GM04503 (cell line): ENCODE measurements at regions not wholly inside any gene's neighbourhood (a gene's known extent, or its start where the extent isn't known, plus 50 kb on each side); places are given as distances from the start of the nearest gene placed in this dataset.
"Not testable (repeated sequence)": the region's sequence is repeated elsewhere in the genome, so short reads cannot be mapped to it uniquely, and the experiment has no call there.

Experiments used
- DNase-seq: peaks from one replicate; pipeline ENCODE4 v3.0.0-alpha.2; 2012; ENCODE audit warnings: low read depth

DNA sequence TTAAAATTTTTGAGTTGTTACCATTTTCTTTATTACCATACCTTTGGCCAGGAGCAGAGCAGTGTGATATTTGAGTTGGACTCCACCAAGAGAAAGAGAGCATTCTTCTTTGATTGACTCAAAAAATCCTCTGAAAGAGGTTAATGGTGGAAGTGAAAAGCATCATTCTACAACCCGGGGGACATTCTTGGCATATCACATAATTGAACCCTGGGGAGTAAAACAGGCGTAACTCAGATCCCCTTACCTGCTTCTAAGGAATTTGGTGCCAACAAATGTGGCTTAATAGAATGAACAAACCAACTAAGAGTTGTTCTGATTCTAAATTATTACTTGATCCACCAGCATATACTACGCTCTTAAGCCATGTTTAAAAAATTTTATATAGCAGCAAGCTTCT is 351.1 kb upstream of the DEPDC1 start:
- DNase-seq, result no peak

DNA sequence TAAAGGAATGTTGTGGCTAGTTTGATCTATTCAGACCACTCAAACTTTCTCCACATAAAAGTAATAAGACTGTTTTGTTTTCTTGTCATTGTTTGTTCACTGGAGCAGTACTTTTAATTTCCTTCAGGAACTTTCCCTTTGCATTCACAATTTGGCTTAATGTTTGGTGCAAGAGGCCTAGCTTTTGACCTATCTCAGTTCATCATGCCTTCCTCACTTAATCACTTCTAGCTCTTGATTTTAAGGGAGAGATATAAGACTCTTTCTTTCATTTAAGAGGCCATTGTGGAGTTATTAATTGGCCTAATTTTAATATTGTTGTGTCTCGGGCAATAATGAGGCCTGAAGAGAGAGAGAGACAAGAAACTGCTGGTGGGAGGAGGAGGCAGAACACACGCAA is 371.7 kb upstream of the DEPDC1 start:
- DNase-seq, result no peak

GRCh38 chr1:68873144-68873543 is 376.3 kb upstream of the DEPDC1 start:
- no peak for DNase-seq

DNA sequence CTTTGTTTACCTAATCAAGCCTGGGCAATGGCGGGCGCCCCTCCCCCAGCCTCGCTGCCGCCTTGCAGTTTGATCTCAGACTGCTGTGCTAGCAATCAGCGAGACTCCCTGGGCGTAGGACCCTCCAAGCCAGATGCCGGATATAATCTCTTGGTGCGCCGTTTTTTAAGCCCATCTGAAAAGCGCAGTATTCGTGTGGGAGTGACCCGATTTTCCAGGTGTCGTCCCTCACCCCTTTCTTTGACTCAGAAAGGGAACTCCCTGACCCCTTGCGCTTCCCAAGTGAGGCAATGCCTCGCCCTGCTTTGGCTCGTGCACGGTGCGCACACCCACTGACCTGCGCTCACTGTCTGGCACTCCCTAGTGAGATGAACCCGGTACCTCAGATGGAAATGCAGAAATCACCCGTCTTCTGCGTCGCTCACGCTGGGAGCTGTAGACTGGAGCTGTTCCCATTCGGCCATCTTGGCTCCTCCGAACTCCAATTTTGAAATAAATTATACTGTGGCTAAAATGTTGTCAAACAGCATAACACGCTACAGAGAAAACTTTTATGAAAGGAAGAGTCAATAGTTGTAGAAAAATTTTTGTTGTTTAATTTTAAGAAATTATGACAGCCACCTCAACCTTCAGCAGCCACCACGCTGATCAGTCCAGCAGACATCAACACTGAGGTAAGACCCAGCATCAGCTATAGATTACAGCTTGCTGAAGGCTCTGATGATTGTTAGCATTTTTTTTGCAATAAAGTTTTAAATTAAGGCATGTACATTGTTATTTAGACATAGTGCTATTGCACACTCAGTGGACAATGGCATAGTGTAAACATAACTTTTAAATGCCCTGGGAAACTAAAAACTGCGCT is 384.7 kb upstream of the DEPDC1 start:
- not testable (repeated sequence) for DNase-seq

DNA sequence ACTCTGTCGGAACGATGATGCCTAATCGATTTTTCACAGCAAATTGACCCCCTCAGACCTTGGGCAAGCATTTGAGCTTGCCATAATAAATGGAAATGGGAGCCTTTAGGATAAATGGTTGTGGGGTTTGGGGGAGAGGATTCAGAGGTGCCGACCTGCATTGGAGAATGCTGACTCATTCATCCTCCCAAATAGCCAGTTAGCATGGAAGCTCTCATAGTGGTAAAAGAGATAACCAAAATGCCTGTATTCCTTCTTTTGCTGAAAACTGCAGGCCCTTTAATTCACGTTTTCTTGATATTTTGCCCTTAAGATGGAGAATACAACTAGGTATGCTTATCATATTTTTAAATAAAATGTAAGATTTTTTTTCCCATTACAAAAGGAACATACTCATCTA is 392.6 kb upstream of the DEPDC1 start:
- no peak for DNase-seq

- DNase-seq, result no peak
Measured at GRCh38 chr1:68890736-68891135, 393.9 kb upstream of the DEPDC1 start.

DNA sequence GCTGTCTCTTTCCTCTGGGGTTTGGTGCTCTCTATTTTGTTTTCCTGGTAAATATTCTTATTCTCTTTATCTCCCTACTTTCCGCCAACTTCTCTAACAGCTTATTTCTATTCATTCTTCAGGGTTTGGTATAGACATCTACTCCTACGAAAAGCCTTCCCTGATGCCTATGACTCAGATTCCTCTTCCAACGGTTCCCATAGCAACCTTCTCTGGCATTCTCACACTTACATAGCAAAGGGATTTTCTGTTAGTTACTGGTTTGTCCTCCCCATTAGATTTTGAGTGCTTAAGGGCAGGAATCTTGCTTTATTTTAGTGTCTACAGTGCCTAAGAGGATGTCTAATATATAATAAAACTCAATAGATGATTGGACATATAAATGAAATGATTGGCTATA is 407.6 kb upstream of the DEPDC1 start:
- no peak for DNase-seq

GRCh38 chr1:68906431-68906830 is 409.5 kb upstream of the DEPDC1 start:
- no peak for DNase-seq

GRCh38 chr1:68907491-68907890 is 410.6 kb upstream of the DEPDC1 start:
- no peak for DNase-seq

DNA sequence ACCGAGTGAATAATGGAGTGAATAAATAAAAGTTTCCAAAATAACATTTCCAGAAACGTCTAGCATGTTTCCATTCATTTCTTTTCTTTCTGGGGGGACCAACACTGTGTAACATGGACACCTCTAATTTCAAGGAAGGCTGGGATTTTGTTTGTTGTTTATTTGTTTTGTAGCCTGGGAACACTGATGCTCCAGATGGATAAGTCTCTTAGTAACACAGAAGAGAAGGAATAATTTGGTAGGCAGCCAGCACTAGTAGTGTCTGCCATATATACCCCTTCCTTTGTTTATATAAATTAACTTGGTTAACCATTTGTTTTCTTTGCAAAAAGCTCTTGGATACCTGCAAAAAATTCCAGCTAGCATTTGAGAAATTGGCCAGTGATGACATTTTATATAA is 411.4 kb upstream of the DEPDC1 start:
- DNase-seq, result no peak

GRCh38 chr1:68916221-68916902 is 419.5 kb upstream of the DEPDC1 start:
- no peak for DNase-seq

DNA sequence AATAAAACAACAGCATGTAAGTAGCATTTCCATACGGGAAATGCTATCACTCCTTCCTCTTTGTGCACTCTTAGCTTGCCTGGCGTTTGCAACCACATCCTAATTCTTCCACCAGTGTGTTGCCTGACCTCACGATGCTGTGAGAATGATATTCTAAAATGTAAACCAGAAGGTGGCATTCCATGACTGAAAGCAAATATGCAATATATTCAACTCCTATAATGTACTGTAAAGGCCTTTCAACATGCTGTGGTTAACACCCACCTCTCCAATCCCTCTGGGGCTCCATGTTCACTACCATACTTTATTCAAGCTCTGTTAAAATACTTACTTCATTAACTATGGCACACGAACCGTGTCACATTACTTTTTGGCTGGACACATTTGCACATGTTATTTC is 420.6 kb upstream of the DEPDC1 start:
- no peak for DNase-seq

GRCh38 chr1:68918563-68918962 is 421.7 kb upstream of the DEPDC1 start:
- no peak for DNase-seq

DNA sequence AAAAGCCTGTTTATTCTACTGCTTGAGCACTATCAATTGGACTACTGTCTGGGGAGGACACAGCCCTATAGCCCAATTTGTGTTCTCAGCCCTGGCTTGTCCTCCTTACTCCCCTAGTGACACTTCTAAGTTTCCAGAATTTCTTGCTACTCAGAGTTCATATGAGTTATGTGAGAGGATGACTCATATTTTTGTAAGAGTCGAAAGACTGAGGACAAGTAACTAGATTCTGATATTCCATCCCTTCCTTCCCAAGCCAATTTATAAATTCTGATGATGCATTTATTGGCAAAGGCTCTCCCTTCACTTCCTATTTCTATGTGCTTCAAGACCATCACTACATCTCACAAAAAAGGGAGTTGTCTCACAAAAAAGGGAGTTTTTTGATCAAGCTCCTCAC is 422.2 kb upstream of the DEPDC1 start:
- no peak for DNase-seq

- not testable (repeated sequence) for DNase-seq
Measured at GRCh38 chr1:68923475-68924088, 426.7 kb upstream of the DEPDC1 start.

GRCh38 chr1:68930101-68930500 is 433.2 kb upstream of the DEPDC1 start:
- no peak for DNase-seq

DNA sequence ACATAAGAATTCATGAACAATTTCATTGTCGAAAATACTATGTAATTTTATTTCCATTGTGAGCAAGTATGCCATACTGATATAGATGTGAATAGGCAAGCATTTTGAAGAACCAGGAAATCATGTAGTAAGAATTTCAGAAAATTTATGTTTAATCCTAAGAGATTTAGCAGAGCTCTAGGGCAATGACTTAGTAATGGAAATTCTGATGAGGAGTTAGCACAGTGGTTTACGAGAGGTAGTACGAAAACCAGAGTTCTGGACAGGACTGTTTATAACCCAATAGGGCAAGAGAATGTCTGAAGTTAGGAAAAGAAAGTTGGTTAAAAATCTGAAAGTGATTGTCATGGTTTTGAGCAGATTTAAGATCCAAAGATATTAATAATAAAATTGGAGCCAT is 439.6 kb upstream of the DEPDC1 start:
- DNase-seq, result no peak

DNA sequence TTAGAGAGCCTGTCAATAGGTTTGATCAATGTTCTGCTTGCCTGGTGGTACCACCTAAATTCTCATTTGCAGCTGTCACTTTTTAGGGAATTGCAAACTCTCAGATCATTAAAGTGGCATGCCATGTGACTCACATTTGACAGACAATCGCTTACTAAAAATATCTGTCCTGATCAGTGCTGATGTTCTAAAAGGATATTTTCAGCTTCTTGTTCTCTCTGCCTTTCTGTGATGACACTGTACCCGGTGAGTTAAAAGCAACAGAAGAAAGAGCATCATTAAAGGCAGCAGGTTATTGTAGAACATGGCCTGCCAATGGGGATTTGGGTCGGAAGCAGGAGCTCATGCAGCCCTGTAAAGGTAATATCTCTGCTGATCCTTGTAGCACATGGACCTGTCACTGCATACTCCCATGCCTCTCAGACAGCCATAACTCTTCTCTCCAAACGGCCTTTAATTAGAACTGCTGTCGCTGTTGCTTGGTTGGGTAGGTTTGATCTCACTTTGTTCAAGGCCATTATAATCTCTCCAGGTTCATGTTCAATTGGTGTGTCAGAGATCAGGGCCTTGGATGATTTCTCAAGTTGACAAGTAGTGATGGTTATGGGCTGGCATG is 441.3 kb upstream of the DEPDC1 start:
- no peak for DNase-seq

DNA sequence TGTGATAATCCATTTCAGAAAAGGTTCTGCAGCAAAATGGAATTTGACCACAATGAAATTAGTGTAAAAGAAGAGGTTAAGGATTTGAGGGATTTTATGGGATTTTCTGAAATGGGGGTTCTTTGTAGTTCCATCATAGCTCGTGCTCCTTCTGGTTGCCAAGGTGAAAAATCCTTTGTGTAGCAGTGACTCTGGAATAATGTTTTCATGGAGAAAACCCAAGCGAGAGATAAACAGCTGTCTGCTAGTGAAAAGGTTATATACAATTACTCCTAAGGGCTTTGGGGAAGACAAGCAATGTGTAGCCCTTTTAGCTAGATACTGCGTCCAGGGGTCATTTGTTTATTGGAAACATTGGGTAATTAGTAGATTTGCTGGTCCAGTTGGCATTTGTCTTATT is 453.2 kb upstream of the DEPDC1 start:
- no peak for DNase-seq

- no peak for DNase-seq
Measured at GRCh38 chr1:68953311-68953710, 456.4 kb upstream of the DEPDC1 start.

GRCh38 chr1:68954841-68955240 is 458.0 kb upstream of the DEPDC1 start:
- no peak for DNase-seq

- no peak for DNase-seq
Measured at GRCh38 chr1:68955424-68955823, 458.5 kb upstream of the DEPDC1 start.

- no peak for DNase-seq
Measured at GRCh38 chr1:68958958-68959357, 462.1 kb upstream of the DEPDC1 start.
